D721Med (cell line): ENCODE measurements at regions not wholly inside any gene's neighbourhood (a gene's known extent, or its start where the extent isn't known, plus 50 kb on each side); places are given as distances from the start of the nearest gene placed in this dataset.
"Not testable (repeated sequence)": the region's sequence is repeated elsewhere in the genome, so short reads cannot be mapped to it uniquely, and the experiment has no call there.

Experiments
- DNase-seq: peaks from one replicate; pipeline ENCODE4 v3.0.0; 2011; ENCODE audit warnings: low spot score; ENCODE audit not compliant: insufficient read length
- FAIRE-seq: peaks from 2 replicates; lab custom pipeline; 2011; peaks lifted over from hg19 to GRCh38; lab: Jason Lieb, UNC
- TF ChIP-seq, protein P1 (sequence below): IDR thresholded peaks from 2 replicates; pipeline ENCODE4 v1.5.1; 2012; ENCODE audit warnings: mild to moderate bottlenecking, control low read depth; ENCODE audit not compliant: insufficient read depth; ENCODE audit errors: missing control alignments

DNA sequence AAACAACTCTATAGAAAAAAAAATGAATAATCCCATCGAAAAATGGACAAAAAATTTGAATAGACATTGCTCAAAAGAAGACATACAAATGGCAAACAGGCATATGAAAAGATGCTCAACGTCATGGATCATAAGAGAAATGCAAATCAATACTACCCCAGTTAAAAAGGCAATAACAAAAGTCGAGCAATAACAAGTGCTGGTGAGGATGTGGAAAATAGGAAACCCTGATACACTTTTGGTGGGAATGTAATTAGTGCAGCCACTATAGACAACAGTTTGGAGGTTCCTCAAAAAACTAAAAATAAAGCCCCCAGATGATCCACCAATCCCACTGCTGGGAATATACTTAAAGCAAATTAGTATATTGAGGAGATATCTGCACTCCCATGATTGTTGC is 701.5 kb downstream of the NUP35 start:
- no peak for FAIRE-seq
- DNase-seq = no peak
- TF ChIP-seq, protein P1, sequence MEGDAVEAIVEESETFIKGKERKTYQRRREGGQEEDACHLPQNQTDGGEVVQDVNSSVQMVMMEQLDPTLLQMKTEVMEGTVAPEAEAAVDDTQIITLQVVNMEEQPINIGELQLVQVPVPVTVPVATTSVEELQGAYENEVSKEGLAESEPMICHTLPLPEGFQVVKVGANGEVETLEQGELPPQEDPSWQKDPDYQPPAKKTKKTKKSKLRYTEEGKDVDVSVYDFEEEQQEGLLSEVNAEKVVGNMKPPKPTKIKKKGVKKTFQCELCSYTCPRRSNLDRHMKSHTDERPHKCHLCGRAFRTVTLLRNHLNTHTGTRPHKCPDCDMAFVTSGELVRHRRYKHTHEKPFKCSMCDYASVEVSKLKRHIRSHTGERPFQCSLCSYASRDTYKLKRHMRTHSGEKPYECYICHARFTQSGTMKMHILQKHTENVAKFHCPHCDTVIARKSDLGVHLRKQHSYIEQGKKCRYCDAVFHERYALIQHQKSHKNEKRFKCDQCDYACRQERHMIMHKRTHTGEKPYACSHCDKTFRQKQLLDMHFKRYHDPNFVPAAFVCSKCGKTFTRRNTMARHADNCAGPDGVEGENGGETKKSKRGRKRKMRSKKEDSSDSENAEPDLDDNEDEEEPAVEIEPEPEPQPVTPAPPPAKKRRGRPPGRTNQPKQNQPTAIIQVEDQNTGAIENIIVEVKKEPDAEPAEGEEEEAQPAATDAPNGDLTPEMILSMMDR = no peak

DNA sequence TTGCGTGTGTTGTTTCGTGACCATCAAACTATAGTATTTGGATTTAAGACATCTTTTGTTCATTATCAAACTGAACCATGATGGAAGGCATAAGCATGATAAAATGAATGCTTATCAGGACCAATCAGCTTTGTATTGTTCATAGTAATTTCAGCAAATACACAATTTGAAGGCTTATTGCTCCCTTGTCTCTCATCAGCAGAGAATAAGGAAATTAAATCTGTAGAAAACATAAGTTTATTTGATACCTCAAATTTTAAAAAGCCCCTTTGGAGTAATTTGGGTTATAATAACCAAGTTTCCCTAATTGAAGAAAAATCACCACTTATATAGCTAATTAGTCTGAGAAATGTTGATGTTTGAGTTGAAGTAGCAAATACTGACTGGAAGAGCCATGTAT is 705.7 kb downstream of the NUP35 start:
- peak; percentile 16 for FAIRE-seq
- DNase-seq = no peak
- TF ChIP-seq, protein P1 = no peak

DNA sequence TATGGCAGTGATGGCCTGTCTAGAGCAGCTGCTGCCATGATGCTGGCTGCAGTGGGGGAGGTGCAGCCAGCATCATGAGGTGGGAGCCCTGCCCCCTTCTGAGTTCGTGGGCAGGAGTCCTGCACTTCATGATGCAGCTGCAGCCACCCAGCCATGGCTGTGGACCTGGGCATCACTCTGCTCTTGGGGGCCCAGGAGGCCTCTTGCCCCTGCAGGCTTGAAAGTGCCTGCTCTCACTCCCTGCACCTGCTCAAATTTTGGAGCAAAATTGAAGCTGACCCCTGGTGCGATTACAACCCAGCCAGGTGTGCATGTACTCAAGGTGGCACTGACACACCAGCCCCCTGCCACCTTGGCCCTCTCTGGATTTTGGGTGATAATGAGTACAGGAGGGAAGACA is 712.9 kb downstream of the NUP35 start:
- no peak for DNase-seq
- TF ChIP-seq, protein P1 = no peak
- no peak for FAIRE-seq

DNA sequence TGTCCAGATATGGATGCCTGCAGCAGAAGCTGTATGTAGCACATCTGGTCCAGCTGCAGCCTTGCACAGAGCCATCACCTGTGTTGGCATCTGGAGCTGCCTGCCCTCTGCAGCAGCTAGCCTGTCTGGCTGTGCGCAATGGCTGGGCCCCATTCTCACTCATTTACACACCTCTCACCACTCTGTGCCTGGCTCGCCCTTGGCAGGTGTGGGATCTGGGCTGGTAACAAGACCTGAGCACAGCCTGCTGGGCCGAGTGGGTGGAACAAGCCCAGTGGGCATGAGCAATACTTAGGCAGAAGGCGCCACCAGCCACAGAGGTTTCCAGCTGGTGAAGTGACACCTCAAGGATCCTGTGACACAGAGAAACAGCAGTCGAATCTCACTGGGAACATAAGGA is 714.1 kb downstream of the NUP35 start:
- TF ChIP-seq, protein P1 = no peak
- DNase-seq = no peak
- FAIRE-seq = no peak

DNA sequence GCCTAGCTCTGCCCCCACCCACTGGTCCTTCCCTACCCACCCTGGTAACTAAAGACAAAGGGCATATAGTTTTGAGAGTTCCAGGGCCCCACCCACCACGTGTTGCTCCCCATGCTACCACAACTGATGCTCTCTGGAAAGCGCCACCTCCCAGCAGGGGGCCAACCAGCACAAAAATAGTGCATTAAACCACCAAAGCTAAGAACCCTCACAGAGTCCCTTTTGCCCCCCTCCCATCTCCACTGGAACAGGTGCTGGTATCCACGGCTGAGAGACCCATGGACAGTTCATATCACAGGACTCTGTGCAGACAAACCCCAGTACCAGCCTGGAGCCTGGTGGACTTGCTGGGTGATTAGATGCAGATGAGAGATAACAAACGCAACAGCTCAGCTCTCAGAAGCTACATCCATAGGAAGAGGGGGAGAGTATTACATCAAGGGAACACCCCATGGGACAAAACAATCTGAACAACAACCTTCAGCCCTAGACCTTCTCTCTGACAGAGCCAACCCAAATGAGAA is 715.9 kb downstream of the NUP35 start:
- TF ChIP-seq, protein P1 = no peak
- no peak for FAIRE-seq
- no peak for DNase-seq

DNA sequence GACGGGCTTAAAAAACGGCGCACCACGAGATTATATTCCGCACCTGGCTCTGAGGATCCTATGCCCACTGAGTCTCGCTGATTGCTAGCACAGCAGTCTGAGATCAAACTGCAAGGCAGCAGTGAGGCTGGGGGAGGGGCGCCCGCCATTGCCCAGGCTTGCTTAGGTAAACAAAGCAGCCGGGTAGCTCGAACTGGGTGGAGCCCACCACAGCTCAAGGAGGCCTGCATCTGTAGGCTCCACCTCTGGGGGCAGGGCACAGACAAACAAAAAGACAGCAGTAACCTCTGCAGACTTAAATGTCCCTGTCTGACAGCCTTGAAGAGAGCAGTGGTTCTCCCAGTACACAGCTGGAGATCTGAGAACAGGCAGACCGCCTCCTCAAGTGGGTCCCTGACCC is 725.6 kb downstream of the NUP35 start:
- DNase-seq, FAIRE-seq: not testable (repeated sequence)

DNA sequence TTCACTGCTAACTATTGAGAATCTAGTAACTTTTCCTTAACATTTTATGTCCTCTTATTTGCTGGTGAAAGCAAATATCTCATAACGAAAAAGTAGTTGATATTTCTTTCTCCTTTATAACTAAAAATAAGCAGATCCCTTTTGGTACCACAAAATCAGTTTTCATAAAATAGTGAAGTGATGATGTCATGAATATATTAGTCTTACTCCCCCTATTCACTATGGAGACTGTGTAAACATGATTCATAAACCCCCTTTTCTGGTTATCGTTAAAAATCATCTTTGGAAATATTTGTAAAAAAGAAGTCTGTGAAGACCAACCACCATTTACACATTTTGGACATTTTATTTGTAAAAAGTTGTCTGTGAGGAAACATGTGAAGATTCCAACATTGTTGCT is 734.9 kb downstream of the NUP35 start:
- TF ChIP-seq, protein P1 = no peak
- DNase-seq (no peak), FAIRE-seq (no peak)

DNA sequence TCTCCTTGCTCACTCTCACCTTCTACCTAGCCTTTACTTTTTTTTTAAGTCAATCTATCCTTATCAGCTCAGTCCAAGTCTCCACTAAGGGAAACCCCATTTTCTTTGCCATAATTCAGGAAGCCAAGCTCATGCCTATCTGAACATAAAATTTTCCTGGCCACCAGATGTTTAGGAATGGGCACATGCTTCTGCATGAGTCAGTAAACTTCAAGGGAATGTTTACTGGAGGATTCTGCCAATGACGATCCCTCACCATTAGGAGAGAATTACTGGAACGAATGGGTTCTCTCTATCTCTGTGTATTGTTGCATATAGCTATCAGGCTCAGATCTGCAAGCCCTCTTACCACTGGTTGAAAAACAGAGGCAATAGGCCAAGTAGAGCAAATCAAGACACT is 731.7 kb upstream of the ZNF804A start:
- DNase-seq = no peak
- TF ChIP-seq, protein P1 = no peak
- FAIRE-seq = no peak
